SK-N-SH treated with all-trans-retinoic acid at 6 μM for 48 hours (cell line): ENCODE measurements at regions not wholly inside any gene's neighbourhood (a gene's known extent, or its start where the extent isn't known, plus 50 kb on each side); places are given as distances from the start of the nearest gene placed in this dataset.

Source experiments
- ARNTL ChIP-seq: fragments of 450-650 bp; formaldehyde crosslinking; IDR thresholded peaks from 2 replicates; pipeline ENCODE4 v1.5.0; 2020; ENCODE audit warnings: low read depth, mild to moderate bottlenecking, moderate library complexity, borderline replicate concordance
- CREB5 ChIP-seq: fragments of 250-450 bp; sonication (Bioruptor Pico); IDR thresholded peaks from 2 replicates; pipeline ENCODE4 v1.5.1; 2020; ENCODE audit warnings: low read depth, mild to moderate bottlenecking, moderate library complexity
- PATZ1 ChIP-seq: fragments of 250-450 bp; sonication (Bioruptor Pico); IDR thresholded peaks from 2 replicates; pipeline ENCODE4 v1.8.0; 2020; ENCODE audit warnings: mild to moderate bottlenecking, moderate library complexity, borderline replicate concordance

- TF ChIP-seq PATZ1: no peak
- no peak for TF ChIP-seq CREB5 (CRISPR knock-in tag)
- TF ChIP-seq ARNTL (CRISPR knock-in tag): no peak
Measured at GRCh38 chr7:130954918-130955564, 221.0 kb upstream of the KLF14 start.
